ENCODE measurements at regions not wholly inside any gene's neighbourhood (a gene's known extent, or its start where the extent isn't known, plus 50 kb on each side); places are given as distances from the start of the nearest gene placed in this dataset.

GRCh38 chr2:125979886-125980285 is 676.1 kb upstream of the GYPC start:
- Histone ChIP-seq H3K36me3 (ENCODE audit: low read depth) (no peaks in the 10 kb centered on the region), H3K4me2 (no peak overlapping the region), H3F3A (ENCODE audit: insufficient read depth, low read depth) (no peaks in the 10 kb centered on the region), H3K9me3 (ENCODE audit: insufficient read depth, low read depth) (no peaks in the 10 kb centered on the region), H4K20me1 (ENCODE audit: insufficient read depth) (no peaks in the 10 kb centered on the region), H2AFZ (no peak overlapping the region), H3K4me1 (replicated peaks; ENCODE audit: insufficient read depth) (no peaks in the 10 kb centered on the region), H3K79me2 (ENCODE audit: low read depth) (no peaks in the 10 kb centered on the region), H3K4me3 (no peak overlapping the region), H3K27me3 (ENCODE audit: insufficient read depth, low read depth) (no peaks in the 10 kb centered on the region), H3K27ac (no peak overlapping the region), H3K9me2 (ENCODE audit: insufficient read depth) (no peaks in the 10 kb centered on the region)
- POLR2A ChIA-PET (ENCODE audit: unreplicated experiment) = no interaction called here
- no peak for DNase-seq
- TF ChIP-seq EZH2 (IDR thresholded peaks at IDR 0.05; ENCODE audit: low read depth) (no peak), CTCF (conservative IDR thresholded peaks at IDR 0.05) (no peak)
- BruUV-seq (replicated peaks) = no TSS peak
- intact Hi-C loops (cut with micrococcal nuclease; ENCODE audit: unreplicated experiment) = no loop called here
- CTCF ChIA-PET = no interaction called here

GRCh38 chr2:125983364-125983763 is 672.6 kb upstream of the GYPC start:
- H3K36me3 ChIP-seq (ENCODE audit: low read depth) = no peaks in the 10 kb centered on the region

GRCh38 chr2:126029316-126029715 is 626.6 kb upstream of the GYPC start:
- no peaks in the 10 kb centered on the region for H3K9me3 ChIP-seq (ENCODE audit: insufficient read depth, low read depth)
- no peaks in the 10 kb centered on the region for H3K79me2 ChIP-seq (ENCODE audit: low read depth)
- no peaks in the 10 kb centered on the region for H3K27me3 ChIP-seq (ENCODE audit: insufficient read depth, low read depth)
- H3K27ac ChIP-seq = no peak overlapping the region
- no peaks in the 10 kb centered on the region for H3F3A ChIP-seq (ENCODE audit: insufficient read depth, low read depth)
- H3K9me2 ChIP-seq (ENCODE audit: insufficient read depth) = peaks cover 4% of the 10 kb centered on the region; the same call in 1 of the 2 replicates
- intact Hi-C loops (cut with micrococcal nuclease; ENCODE audit: unreplicated experiment) = no loop called here
- no peak overlapping the region for H2AFZ ChIP-seq
- ChIA-PET CTCF (no interaction called here), POLR2A (ENCODE audit: unreplicated experiment) (no interaction called here)
- H3K4me1 ChIP-seq (replicated peaks; ENCODE audit: insufficient read depth) = no peaks in the 10 kb centered on the region
- TF ChIP-seq CTCF (conservative IDR thresholded peaks at IDR 0.05) (no peak), EZH2 (IDR thresholded peaks at IDR 0.05; ENCODE audit: low read depth) (no peak)
- no peaks in the 10 kb centered on the region for H4K20me1 ChIP-seq (ENCODE audit: insufficient read depth)
- H3K36me3 ChIP-seq (ENCODE audit: low read depth) = no peaks in the 10 kb centered on the region
- no peak for DNase-seq
- no TSS peak for BruUV-seq (replicated peaks)
- no peak overlapping the region for H3K4me2 ChIP-seq
- H3K4me3 ChIP-seq = no peak overlapping the region

More at GRCh38 chr2:125983364-125983763, 672.6 kb upstream of the GYPC start:
- no peak overlapping the region for H3K4me2 ChIP-seq
- no peak overlapping the region for H2AFZ ChIP-seq
- H3F3A ChIP-seq (ENCODE audit: insufficient read depth, low read depth) = no peaks in the 10 kb centered on the region
- H4K20me1 ChIP-seq (ENCODE audit: insufficient read depth) = no peaks in the 10 kb centered on the region
- H3K79me2 ChIP-seq (ENCODE audit: low read depth) = no peaks in the 10 kb centered on the region
- intact Hi-C loops (cut with micrococcal nuclease; ENCODE audit: unreplicated experiment) = no loop called here
- no peak for DNase-seq
- no peak overlapping the region for H3K27ac ChIP-seq
- BruUV-seq (replicated peaks) = no TSS peak
- no peaks in the 10 kb centered on the region for H3K27me3 ChIP-seq (ENCODE audit: insufficient read depth, low read depth)
- H3K4me1 ChIP-seq (replicated peaks; ENCODE audit: insufficient read depth) = no peaks in the 10 kb centered on the region
- CTCF ChIA-PET = no interaction called here
- no peak for TF ChIP-seq EZH2 (IDR thresholded peaks at IDR 0.05; ENCODE audit: low read depth)
- no peak for TF ChIP-seq CTCF (conservative IDR thresholded peaks at IDR 0.05)
- POLR2A ChIA-PET (ENCODE audit: unreplicated experiment) = no interaction called here
- H3K4me3 ChIP-seq = no peak overlapping the region
- H3K9me3 ChIP-seq (ENCODE audit: insufficient read depth, low read depth) = no peaks in the 10 kb centered on the region
- no peaks in the 10 kb centered on the region for H3K9me2 ChIP-seq (ENCODE audit: insufficient read depth)

All from PC-9 (cell line).